Sigmoid colon (tissue), 4 donors: ENCODE measurements at regions not wholly inside any gene's neighbourhood (a gene's known extent, or its start where the extent isn't known, plus 50 kb on each side); places are given as distances from the start of the nearest gene placed in this dataset.

Experiments
- CTCF ChIP-seq, 4 experiments: fragments of 450-650 bp in 3 of 4; fragments of 200-600 bp in 1 of 4; IDR thresholded peaks; one replicate each; pipeline ENCODE4 v1.5.1; 2016 to 2019; ENCODE audit warnings: antibody characterized with exemption in 4 of 4, mild to moderate bottlenecking in 3 of 4, moderate library complexity in 2 of 4
- EP300 ChIP-seq, 4 donors: sonication (generic); formaldehyde crosslinking; IDR thresholded peaks; one replicate each; pipeline ENCODE4 v1.6.1; 2017; ENCODE audit warnings: antibody characterized with exemption in 4 of 4
- POLR2A ChIP-seq, 2 donors: fragments of 450-650 bp; IDR thresholded peaks; one replicate each; pipeline ENCODE4 v1.6.1; 2016; ENCODE audit warnings: antibody characterized with exemption in 2 of 2, mild to moderate bottlenecking in 2 of 2, moderate library complexity in 2 of 2
- POLR2AphosphoS5 ChIP-seq, 4 donors: sonication (generic); formaldehyde crosslinking; IDR thresholded peaks; one replicate each; pipeline ENCODE4 v1.6.1; 2017; ENCODE audit warnings: antibody characterized with exemption in 4 of 4

GRCh38 chr4:63717384-63717783 lies 691.9 kb downstream of the TECRL start:
- TF ChIP-seq CTCF (IDR thresholded peaks at IDR 0.05) (no peak), POLR2A (IDR thresholded peaks at IDR 0.05) (no peak), EP300 (IDR thresholded peaks at IDR 0.05) (no peak), POLR2AphosphoS5 (IDR thresholded peaks at IDR 0.05) (no peak)
